GM21515 (cell line): ENCODE measurements at regions not wholly inside any gene's neighbourhood (a gene's known extent, or its start where the extent isn't known, plus 50 kb on each side); places are given as distances from the start of the nearest gene placed in this dataset.
"Not testable (repeated sequence)": the region's sequence is repeated elsewhere in the genome, so short reads cannot be mapped to it uniquely, and the experiment has no call there.

Experiments used
- ATAC-seq: cut with Tn5 transposase; IDR thresholded peaks from one replicate; pipeline ENCODE4 v1.9.1; 2021; ENCODE audit not compliant: unreplicated experiment

DNA sequence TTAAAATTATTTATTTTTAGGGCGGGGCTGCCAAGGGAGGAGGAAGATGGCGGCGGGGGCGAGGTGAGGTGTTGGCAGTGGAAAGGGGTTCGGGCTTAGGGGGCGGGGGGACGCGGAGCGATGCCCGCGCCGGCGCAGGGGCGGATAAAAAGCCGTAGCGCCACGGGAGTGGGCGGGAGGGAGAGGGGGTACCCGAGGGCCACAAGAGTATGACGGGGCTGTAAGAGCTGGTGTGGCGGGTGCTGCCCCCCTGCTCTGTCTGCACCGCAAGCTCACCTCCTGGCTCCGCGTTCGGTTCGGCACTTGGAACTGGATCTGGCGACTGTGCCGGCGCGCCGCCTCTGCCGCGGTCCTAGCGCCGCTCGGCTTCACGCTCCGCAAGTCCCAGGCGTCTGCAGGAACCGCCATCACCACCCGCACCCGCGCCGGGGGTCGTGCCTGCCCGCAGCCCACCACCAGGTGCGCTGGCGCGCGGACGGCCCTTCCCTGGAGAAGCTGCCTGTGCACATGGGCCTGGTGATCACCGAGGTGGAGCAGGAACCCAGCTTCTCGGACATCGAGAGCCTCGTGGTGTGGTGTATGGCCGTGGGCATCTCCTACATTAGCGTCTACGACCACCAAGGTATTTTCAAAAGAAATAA is 265.2 kb upstream of the SGCG start:
- ATAC-seq = no peak

DNA sequence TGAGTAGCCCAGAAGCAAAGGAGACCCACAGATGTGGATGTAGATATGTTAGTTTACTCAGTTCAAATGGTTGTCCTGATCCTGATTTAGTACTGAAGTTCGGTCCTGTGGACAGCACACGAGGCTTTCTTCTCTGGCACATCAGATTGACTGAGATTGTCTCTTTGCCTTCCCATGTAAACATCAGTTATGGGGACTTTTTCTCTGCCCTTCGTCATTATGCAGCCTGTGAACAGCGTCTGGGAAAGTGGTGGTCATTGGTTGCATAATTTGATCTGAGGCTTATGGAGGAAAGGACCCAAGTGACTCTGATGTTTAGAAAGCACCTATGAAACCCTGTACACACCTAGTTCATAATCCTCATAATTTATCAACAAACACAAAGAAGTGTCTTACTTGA is 264.5 kb upstream of the SGCG start:
- ATAC-seq = not testable (repeated sequence)

DNA sequence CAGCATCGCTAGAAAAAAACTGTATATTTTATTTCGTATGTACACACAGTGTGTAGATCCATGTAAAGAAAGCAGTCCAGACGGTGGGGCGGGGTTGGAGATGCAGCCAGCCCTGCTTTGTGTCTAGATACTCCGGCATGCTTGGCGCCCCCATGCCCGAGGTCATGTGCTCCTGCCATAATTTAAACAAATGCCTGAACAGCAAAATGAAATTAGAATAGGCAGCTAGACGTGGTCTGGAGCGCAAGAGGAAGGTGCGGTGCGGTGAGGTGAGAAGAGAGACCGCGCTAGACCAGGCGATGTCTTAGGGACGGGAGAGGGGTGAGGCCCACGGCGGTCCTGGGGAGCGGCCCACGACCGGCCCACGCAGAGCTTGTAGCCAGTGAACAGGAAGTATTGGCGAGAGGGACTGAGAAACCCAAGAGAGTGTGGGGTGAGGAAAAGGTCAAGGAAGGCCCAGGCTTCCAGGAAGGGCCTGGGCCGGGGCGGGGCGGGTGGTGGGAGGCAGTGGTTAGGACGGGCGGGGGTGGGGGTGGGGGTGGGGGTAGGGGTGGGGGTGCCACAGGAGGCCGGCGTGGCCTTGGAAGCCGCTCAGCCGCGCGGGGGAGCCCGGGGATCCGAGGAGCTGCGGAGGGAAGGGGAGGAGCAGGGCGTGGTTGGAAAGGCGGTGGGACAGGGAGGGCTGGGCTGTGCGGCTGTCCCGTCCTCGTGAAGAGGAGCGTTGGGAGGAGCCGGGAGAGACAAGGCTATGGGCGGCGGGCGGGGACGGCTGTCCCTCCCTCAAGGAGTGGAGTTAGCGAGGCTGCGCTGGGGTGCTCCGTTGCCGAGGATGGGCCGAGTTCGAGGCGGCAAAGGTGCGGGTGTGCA is 254.7 kb upstream of the SGCG start:
- ATAC-seq = no peak

DNA sequence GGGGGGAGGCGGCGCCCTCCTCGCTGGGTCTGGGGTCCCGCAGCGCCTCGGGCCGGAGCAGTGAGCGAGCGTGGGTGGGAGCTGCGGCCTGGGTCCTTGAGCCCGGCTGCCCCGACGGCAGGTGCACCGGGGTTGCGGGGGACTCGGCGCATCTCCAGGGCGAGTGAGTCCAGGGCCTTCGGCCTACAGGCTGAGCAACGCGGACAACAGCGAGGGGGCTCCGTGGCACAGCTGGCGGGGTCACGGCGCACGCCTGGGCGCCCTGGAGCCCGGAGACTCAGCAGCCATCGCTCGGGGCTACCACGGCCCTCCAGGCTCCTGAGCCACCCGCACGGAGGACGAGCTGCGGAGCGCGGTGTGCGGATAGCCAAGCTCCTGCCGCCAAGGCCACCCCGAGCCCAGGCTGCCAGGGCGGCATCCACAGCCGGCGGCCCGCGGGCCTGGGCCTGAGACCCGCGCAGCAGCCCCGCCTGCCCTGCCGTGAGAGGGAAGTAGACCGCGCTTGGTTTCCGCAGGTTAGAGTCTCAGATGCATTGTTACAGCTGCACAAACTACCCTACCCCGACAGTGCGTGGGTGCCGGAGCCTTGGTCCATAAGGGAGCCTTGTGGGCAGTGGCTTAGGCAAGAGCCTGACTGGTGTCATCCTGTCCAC is 253.9 kb upstream of the SGCG start:
- ATAC-seq = no peak

DNA sequence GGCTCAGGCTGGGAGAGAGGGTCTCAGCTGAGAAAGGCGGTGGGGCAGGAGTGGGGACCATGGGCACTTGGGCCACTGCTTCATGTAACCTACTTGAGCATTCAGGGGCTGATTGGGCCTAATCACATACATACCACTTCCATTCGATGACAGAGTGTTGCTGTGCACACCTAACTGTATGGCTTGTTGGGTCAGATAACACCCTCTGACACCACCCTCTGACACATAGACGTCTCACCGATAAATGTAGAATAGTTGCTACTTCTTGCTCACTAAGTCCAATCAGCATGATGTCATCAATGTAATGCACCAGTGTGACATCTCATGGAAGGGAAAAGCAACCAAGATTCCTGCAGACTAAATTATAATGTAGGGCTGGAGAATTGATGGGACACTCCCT is 252.9 kb upstream of the SGCG start:
- not testable (repeated sequence) for ATAC-seq

DNA sequence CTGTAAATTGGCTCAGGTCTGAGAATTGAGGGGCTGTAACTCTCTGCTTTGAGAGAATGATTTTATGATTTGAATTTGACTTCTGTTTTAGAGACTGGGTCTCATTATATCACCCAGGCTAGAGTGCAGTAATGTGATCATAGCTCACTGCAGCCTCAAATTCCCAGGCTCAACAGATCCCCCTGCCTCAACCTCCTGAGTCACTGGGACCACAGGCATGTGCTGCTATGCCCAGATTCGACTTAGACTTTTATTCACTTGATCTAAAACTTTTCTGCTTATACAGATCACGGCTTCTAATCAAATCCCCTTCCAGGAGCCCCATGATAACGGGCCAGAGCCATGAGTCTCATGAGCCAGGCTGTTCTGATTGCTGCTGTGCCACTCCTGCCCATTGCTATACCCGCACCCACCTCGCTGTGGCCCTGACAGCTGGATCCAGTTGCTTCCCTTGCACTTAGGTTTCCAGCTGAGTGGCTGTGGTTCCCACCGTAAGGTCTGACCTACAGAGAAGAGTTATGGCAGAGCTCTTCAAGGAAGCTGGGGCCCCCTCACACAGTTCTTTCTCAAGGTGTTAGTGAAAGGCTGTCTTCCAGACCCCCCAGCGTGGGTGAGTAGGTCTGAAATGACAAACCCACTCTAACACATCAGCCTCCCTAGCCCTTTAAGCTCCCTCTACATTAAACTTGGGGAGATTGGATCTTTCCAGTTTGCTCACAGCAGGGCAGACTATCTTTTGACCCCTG is 251.2 kb upstream of the SGCG start:
- ATAC-seq = no peak

DNA sequence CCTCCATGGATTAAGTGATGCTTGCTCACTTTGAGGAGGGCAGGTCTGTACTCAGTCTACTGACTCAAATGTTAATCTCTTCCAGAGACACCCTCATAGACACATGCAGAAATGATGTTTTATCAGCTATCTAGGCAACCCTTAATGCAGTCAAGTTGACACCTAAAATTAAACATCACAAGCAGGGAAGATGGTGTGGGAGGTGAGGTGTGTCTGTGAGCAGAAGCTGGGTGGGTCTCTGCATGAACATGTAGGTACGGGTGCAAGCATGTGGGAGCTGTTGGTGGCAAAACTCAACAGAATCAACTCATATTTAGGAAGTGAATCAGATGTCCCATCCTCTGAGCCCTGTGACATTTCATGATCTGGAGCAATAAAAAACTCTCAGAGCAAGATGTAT is 249.2 kb upstream of the SGCG start:
- ATAC-seq = no peak

DNA sequence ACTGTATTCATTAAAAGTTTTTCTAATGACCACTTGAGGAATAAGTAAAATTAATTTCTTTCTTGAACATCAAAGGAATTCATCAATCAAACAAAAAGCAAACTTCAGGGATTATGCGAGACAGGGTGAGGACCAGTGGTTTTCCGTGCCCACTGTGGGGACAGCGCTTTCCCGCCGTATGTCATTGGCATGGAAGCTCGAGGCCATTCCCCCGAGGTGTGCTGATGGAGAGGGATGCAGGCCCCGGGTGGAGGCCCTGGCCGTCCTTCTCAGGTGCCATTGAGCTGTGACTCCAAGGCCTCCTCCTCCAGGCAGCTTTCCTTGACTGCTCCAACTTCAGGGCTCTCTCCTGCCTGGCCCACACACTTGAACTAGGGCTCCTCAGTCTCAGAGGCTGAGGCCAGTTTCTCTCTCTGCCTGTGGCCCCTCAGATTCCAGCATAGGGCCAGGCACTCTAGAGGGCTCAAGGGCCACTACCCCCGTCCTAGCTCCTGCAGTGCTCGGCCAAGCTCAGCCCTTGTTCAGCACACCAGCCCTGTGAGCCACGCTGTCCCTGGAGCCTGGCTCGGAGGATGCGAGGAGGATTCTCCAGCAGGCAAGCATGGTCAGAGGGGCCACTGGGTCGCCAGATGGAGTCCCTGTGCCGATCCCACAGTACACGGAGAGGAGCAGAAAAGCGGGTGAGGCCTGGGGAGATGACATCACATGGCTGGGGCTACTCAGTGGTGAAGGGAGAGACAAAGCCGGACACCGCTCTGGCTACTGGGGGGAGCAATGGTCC is 248.0 kb upstream of the SGCG start:
- ATAC-seq = not testable (repeated sequence)

DNA sequence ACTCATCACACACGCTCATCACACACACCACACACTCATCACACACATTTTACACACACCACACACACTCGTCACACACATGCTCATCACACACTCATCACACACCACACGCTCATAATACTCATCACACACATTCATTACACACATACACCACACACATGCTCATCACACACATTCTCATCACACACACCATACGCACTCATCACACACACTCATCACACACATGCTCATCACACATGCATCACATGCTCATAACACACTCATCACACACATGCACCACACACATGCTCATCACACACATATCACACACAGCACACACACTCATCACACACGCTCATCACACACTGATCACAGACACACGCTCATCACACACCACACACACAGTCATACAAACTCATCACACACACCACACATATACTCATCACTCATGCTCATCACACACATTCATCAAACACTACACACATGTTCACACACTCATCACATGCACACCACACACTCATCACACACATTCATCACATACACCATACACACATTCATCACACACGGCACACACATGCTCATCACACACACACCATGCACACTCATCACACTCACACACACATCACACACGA is 247.1 kb upstream of the SGCG start:
- no peak for ATAC-seq

DNA sequence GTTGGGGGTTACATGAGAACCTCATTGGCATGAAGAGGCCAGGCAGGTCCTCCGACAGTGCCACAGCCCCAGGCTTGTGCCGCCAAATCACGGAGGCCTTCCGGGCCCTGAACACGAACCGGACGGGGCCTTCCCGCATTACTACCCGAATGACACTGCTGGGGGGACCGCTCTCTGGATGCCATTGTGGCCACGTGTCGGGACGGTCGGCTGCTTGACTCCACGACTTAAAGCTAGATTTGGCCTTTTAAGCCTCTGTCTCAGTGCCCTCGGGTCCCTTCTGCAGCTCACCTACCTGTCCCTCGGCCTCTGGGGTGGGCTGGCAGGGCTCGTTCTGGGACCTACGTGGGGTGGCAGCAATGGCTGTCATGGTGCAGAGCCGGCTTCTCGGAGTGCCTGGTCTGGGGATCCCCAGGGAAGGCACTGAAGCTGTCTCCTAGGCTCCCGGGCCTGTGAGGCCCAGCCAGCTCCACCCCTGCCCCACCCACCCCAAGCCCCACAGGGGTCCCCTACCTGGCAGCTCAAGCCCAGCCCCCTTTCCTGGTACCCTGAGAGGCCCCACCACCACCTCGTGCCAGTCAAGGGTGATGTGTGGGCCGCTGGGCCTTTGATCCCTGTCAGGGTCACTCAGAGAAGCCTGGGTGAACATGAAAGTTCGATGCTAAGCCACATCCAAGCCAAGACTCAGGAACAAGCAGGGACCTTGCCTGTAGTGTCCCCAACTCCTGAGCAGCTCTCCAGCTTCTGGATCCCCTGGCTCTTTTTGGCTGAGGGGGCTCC is 245.8 kb upstream of the SGCG start:
- ATAC-seq = no peak

DNA sequence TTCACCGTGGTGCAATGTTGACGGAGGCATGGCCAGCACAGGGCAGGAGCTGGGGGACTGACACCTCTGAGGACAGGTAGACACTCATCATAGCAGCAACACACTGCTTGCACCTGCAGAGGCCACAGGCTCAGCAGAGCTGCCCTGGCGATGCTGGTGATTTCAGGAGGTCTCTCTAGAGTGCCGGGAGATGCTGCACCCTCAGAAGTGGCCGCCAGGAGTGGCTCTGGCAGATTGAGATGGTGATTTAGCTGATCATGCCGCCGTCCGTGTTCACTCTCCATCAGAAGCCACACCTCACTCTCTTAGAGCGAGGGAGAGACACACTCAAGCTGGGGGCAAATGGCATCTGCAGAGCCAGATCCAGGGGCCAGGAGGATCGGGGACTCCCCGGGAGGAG is 244.6 kb upstream of the SGCG start:
- ATAC-seq = no peak

DNA sequence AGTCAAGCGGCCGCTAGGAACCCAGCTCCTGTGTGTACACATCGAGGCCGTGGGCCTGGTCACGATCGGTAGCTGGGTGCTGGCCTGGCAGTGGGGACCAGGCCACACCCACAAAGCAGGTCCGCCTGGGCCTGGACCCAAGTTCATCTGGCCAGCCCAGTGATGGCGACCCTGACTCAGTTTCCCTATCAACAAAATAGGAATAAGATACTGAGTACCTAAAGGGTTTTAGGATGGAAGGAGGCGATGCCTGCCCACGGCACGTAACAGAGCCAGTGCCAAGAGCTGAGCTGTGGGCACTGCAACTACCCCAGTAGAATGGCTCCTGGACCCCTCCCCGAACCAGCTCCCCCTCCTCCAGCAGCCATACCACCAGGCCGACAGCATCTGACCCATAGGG is 243.5 kb upstream of the SGCG start:
- no peak for ATAC-seq

DNA sequence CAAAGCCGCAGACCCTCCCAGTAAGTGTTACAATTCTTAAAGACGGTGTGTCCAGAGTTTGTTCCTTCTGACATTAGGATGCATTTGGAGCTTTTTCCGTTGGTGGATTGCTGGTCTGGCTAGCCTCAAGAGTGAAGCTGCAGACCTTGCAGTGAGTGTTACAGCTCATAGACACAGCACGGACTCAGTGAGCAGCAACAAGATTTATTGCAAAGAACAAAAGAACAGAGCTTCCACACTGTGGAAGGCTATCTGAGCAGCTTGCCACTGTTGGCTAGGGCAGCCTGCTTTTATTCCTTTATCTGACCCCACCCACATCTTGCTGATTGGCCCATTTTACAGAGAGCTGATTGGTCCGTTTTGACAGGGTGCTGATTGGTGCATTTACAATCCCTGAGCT is 242.8 kb upstream of the SGCG start:
- no peak for ATAC-seq

DNA sequence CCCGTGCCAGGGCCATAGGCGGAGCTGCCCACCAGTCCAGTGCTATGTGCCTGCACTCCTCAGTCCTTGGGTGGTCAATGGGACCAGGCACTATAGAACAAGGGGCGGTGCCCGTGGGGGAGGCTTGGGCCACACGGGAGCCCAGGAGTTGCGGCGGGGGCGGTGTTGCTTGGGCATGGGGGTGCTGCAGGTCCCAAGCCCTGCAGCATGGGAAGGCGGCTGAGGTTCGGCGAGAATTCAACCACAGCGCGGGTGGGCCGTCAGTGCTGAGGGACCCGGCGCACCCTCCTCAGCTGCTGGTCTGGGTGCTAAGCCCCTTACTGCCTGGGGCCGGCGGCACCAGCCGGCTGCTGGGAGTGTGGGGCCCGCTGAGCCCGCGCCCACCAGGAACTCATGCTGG is 242.2 kb upstream of the SGCG start:
- ATAC-seq = no peak

DNA sequence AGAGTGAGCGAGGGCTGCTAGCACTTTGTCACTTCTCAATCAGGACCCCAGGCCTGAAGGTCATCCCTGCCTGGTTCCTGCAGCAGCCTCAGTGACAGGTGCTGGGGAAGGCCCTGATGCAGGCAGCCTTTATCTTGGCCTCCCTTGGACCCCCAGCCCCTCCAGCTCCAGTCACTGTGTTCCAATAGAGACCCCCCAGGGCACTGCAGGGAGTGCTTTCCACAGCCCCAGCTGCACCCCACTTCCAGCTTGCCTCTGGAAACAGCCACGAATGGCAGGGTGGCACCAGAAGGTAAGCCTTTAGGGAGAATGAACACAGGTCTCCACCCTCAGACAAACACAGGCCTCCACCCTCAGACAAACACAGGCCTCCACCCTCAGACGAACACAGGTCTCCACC is 241.6 kb upstream of the SGCG start:
- ATAC-seq = no peak

DNA sequence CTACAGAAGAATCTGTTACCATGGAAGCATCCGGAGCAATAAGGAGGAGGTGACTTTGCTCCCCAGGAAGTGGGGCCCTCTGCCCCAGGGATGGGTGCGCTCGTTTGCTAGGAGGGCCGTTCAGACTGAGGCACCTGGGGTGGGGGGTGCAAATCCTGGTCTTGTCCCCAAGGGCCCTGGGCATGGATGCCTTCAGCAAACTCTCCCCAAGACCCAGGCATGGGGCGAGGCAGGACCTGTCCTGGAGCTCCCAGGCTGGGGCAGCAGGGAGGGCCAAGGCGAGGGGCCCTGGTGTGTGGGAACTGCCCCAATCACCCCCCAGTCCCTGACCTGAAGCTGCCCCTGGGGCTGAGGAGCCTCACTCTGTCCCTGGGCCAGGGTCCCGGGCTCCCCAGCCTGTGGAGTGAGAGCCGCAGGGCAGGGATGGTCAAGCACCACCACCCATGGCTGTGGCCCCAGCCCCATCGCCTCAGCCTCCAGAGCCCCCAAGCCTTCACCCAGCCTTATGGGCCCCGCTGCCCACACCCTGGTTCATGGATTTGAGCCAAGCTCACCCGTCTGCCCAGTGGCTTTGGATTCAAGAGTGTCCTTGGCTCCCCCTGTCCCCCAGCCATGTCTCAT is 240.6 kb upstream of the SGCG start:
- no peak for ATAC-seq

DNA sequence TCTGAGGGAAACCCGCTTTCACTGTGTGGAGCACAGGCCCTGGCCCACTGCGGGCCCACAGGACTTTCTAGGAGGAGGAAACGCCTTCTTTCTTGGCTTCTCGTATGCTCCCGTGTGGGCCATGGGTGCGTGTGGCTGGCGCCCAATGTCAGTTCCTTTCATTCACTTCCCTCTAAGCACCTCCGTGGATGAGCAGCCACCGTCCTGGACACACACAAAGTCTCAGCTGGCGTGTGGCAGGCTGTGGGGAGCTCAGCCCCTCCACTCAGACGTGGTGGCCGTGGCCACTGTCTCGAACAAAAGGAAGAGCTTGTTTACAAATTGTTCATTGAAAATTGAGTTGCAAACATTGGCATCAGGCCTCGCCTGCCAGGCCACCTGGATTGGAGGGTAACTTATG is 240.0 kb upstream of the SGCG start:
- ATAC-seq = no peak

DNA sequence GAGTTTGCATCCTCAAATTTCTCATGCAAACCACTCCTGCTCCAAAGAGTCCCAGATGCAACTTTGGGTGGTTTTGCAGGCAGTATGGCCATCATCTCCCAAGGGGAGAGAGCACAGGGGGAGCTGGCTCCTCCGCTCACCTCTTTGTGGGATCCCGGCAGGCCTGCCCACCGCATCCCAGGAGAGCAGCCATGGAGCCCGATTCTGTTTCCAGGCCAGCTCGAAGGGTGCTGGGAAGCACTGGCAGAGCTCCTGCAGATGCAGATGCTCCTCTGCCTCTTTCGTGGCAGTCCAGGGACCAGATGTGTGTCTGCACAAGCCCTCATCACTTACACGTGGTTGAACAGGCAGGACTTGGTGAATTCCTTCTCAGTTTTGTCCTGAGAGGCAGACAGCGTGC is 239.3 kb upstream of the SGCG start:
- ATAC-seq = not testable (repeated sequence)

DNA sequence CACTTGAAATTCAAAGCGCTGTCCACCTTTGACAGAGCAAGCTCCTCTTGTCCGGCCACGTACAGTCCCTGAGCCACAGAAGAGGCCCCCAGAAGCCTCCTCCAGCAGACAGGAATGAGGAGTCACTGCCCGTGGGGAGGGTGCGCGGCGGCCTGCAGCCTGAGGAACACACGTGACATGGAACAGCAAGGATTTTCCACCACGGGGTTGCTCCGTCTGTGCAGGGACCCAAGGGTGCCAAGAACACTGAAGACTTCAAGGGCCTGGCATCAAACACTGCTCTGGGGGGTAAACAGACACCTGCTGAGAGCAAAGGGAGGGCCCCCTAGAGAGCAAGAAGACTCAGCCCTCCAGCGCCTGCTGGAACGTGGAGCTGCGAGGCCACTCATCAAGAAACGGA is 237.9 kb upstream of the SGCG start:
- not testable (repeated sequence) for ATAC-seq
